HEK293T (cell line): ENCODE measurements at regions not wholly inside any gene's neighbourhood (a gene's known extent, or its start where the extent isn't known, plus 50 kb on each side); places are given as distances from the start of the nearest gene placed in this dataset.

Source experiments
- ARNT ChIP-seq: fragments of 450-650 bp; IDR thresholded peaks from 2 replicates; pipeline ENCODE4 v1.6.1; 2017; ENCODE audit warnings: mild to moderate bottlenecking
- BHLHE40 ChIP-seq: fragments of 450-650 bp; IDR thresholded peaks from 2 replicates; pipeline ENCODE4 v1.6.1; 2016; ENCODE audit warnings: mild to moderate bottlenecking, moderate library complexity, borderline replicate concordance
- CTBP1 ChIP-seq: fragments of 450-650 bp; IDR thresholded peaks from 2 replicates; pipeline ENCODE4 v1.6.1; 2016; ENCODE audit warnings: borderline replicate concordance
- ELF4 ChIP-seq: fragments of 450-650 bp; IDR thresholded peaks from 2 replicates; pipeline ENCODE4 v1.6.1; 2017; ENCODE audit warnings: antibody characterized with exemption
- FOXA1 ChIP-seq: fragments of 450-650 bp; IDR thresholded peaks from 2 replicates; pipeline ENCODE4 v1.6.1; 2016; ENCODE audit warnings: mild to moderate bottlenecking
- FOXM1 ChIP-seq: fragments of 450-650 bp; IDR thresholded peaks from 2 replicates; pipeline ENCODE4 v1.6.1; 2017; ENCODE audit warnings: mild to moderate bottlenecking, borderline replicate concordance
- HDGF ChIP-seq: fragments of 450-650 bp; IDR thresholded peaks from 2 replicates; pipeline ENCODE4 v1.6.1; 2017; ENCODE audit warnings: antibody characterized with exemption, borderline replicate concordance
- L3MBTL2 ChIP-seq: fragments of 450-650 bp; conservative IDR thresholded peaks from 2 replicates; pipeline ENCODE4 v1.6.1; 2016; ENCODE audit warnings: mild to moderate bottlenecking
- LEF1 ChIP-seq: fragments of 450-650 bp; IDR thresholded peaks from 2 replicates; pipeline ENCODE4 v1.6.1; 2017; ENCODE audit warnings: mild to moderate bottlenecking, borderline replicate concordance
- NFRKB ChIP-seq: fragments of 450-650 bp; IDR thresholded peaks from 2 replicates; pipeline ENCODE4 v1.6.1; 2016; ENCODE audit warnings: mild to moderate bottlenecking, moderate library complexity
- SP1 ChIP-seq: fragments of 450-650 bp; IDR thresholded peaks from 2 replicates; pipeline ENCODE4 v1.6.1; 2017
- SUZ12 ChIP-seq: fragments of 450-650 bp; IDR thresholded peaks from 2 replicates; pipeline ENCODE4 v1.6.1; 2016; ENCODE audit warnings: mild to moderate bottlenecking
- TARDBP ChIP-seq: fragments of 450-650 bp; IDR thresholded peaks from 2 replicates; pipeline ENCODE4 v1.6.1; 2016
- ZNF384 ChIP-seq: fragments of 450-650 bp; IDR thresholded peaks from 2 replicates; pipeline ENCODE4 v1.6.1; 2016

DNA sequence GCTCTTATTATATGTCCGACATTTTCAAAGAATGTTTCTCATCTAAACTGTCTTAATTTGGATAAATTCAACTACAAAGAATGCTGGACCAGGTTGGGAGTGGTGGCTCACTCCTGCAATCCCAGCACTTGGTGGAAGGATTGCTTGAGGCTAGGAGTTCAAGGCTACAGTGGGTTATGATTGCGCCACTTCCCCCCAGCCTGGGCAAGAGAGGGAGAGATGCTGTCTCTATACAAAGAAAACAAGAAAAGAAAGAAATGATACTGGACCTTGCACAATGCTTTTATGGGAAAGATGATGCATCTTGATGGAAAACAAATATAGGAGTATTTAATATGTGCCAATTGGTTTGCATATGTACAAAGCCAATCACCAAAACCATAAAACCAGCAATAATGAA lies 296.7 kb downstream of the LPIN1 start:
- TF ChIP-seq ZNF384, result no peak
- no peak for TF ChIP-seq SP1
- no peak for TF ChIP-seq ELF4
- no peak for TF ChIP-seq FOXA1
- TF ChIP-seq HDGF, result no peak
- TF ChIP-seq SUZ12, result no peak
- TF ChIP-seq ARNT, result no peak
- no peak for TF ChIP-seq L3MBTL2
- TF ChIP-seq BHLHE40, result no peak
- TF ChIP-seq TARDBP, result no peak
- TF ChIP-seq FOXM1, result no peak
- TF ChIP-seq LEF1, result no peak
- TF ChIP-seq CTBP1, result no peak
- TF ChIP-seq NFRKB, result no peak
